AG04449 (cell line): ENCODE measurements at regions not wholly inside any gene's neighbourhood (a gene's known extent, or its start where the extent isn't known, plus 50 kb on each side); places are given as distances from the start of the nearest gene placed in this dataset.

ENCODE experiments used
- CTCF ChIA-PET: fragments of 350-600 bp; formaldehyde crosslinking; extraction: SDS; loops from one replicate; lab custom pipeline; 2021; ENCODE audit warnings: antibody characterized with exemption; lab: Yijun Ruan, JAX
- POLR2A ChIA-PET: fragments of 400-600, 350-600 bp; formaldehyde crosslinking; extraction: SDS; loops from one replicate; lab custom pipeline; 2020; ENCODE audit warnings: antibody characterized with exemption, inconsistent platforms; lab: Yijun Ruan, JAX
- DNase-seq: peaks from one replicate; pipeline ENCODE4 v3.0.0-alpha.2; 2010; ENCODE audit warnings: low read depth, low spot score
- H3K4me3 ChIP-seq: 2 replicates; pipeline ENCODE4 v1.5.1; 2011; ENCODE audit warnings: low read depth, mild to moderate bottlenecking, control low read depth, low read length
- CTCF ChIP-seq: IDR thresholded peaks from one replicate; pipeline ENCODE4 v1.5.1; 2011; ENCODE audit warnings: mild to moderate bottlenecking, moderate library complexity, low read length, control low read depth, inconsistent platforms; ENCODE audit not compliant: insufficient read depth; ENCODE audit errors: missing control alignments

- ChIA-PET POLR2A (no interaction called here), CTCF (interaction anchor here (1.4 to 1.7 kb wide), 2 partner anchors 9 to 254 kb away, joined by 4 to 5 read pairs; no protein-coding TSS in a partner anchor)
- DNase-seq, result no peak
- TF ChIP-seq CTCF, result no peak
- no peak overlapping the region for H3K4me3 ChIP-seq
These were observed 272.2 kb upstream of the CFAP20DC start for GRCh38 chr3:59321881-59322540.

GRCh38 chr3:59320080-59320479, 270.3 kb upstream of the CFAP20DC start:
- TF ChIP-seq CTCF, result no peak
- POLR2A ChIA-PET, result interaction anchor here (0.9 kb wide), 1 partner anchor 17 kb away, joined by 3 read pairs; no protein-coding TSS in a partner anchor
- no peak overlapping the region for H3K4me3 ChIP-seq
- no peak for DNase-seq
- CTCF ChIA-PET, result interaction anchor here (0.8 kb wide), 1 partner anchor 537 kb away, joined by 3 read pairs; no protein-coding TSS in a partner anchor

- TF ChIP-seq CTCF, result no peak
- ChIA-PET CTCF (no interaction called here), POLR2A (no interaction called here)
- no peak for DNase-seq
- no peak overlapping the region for H3K4me3 ChIP-seq
These were observed 269.6 kb upstream of the CFAP20DC start for GRCh38 chr3:59319442-59319841.

GRCh38 chr3:59318881-59319280, 269.1 kb upstream of the CFAP20DC start:
- no peak for TF ChIP-seq CTCF
- no peak for DNase-seq
- POLR2A ChIA-PET, result no interaction called here
- CTCF ChIA-PET, result no interaction called here
- no peak overlapping the region for H3K4me3 ChIP-seq

GRCh38 chr3:59317386-59317785, 267.6 kb upstream of the CFAP20DC start:
- H3K4me3 ChIP-seq, result no peak overlapping the region
- CTCF ChIA-PET, result interaction anchor here (1.3 kb wide), 1 partner anchor 10 kb away, joined by 3 read pairs; no protein-coding TSS in a partner anchor
- POLR2A ChIA-PET, result no interaction called here
- DNase-seq, result no peak
- no peak for TF ChIP-seq CTCF

GRCh38 chr3:59316688-59317275, 267.0 kb upstream of the CFAP20DC start:
- TF ChIP-seq CTCF, result no peak
- ChIA-PET POLR2A (no interaction called here), CTCF (interaction anchor here (1.1 to 1.9 kb wide), 2 partner anchors 8 to 258 kb away, joined by 4 to 5 read pairs; no protein-coding TSS in a partner anchor)
- no peak for DNase-seq
- no peak overlapping the region for H3K4me3 ChIP-seq
